Daoy (cell line): ENCODE measurements at regions not wholly inside any gene's neighbourhood (a gene's known extent, or its start where the extent isn't known, plus 50 kb on each side); places are given as distances from the start of the nearest gene placed in this dataset.
"Not testable (repeated sequence)": the region's sequence is repeated elsewhere in the genome, so short reads cannot be mapped to it uniquely, and the experiment has no call there.

ENCODE experiments used
- DNase-seq: peaks from one replicate; pipeline ENCODE4 v3.0.0-alpha.2; 2015; ENCODE audit warnings: low read depth

DNA sequence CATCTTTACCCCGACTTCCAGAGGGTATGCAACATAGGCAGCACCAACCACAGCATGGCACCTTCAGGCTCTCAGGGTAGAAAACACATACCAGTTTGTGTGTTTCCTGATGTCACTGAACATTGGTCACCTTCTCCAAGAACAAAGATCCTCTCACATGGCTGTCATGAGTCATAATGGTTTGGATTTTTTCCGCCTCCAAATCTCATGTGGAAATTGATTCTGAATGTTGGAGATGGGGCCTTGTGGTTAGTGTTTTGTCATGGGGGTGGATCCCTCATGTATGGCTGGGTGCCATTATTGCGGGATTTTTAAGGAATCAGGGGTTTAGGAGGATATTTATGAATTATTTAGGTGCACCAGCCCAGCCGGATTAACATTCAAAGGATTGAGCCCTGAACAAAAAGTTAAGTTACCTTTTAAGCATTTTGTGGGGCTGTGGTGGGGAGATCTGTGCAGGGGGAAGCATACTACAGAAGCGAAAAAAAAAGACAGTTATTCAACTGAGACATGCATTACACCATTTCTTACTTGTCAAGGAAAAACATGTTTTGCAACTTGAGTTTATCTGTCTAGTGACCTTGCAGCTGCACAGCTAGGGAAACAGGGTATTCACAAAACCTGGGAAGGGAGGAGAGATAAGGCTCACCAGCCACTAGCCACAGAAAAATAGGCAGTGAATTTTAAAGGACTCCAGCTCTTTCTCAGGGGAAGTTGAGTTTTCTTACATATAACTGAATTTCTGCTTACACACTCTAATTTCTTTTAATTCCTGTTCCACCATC, 774.1 kb upstream of the AUTS2 start:
- DNase-seq = no peak

DNA sequence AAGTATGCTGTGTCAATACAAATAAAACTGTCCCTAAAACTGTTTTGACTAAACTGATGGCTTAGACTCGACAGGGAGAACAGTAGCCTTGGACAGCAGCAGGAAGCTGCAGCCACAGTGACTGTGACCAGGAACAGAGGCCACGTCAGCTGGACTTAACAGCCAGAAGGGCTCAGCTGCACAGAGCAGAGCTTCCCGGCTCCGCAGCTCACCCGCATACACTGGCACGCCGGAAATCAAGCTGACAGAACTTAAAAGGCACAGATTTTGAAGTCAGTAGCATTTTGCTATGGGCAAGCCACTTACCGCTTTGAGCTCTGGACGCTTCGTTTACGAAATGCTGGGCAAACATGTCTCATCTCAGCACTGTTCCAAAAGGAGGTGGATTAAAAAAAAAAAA, 769.7 kb upstream of the AUTS2 start:
- DNase-seq = no peak

DNA sequence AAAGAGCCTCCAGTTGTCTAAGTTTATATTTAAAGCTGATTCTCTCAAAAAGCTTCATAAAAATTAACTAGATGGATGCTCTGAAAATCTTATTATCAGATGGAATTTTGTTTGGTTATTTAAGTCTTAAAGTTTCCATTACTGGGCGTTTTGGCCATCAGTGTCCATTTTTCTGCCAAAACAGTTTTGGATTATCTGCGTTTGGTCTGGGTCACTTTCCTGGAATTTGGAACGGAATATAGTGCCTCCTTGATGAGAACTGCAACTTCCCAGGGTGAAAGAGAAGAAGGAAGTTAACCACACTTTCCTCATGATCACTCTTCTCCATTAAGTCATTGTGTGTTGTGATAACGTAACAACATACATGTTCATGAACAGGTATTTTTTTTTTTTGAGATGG, 764.9 kb upstream of the AUTS2 start:
- DNase-seq = no peak

DNA sequence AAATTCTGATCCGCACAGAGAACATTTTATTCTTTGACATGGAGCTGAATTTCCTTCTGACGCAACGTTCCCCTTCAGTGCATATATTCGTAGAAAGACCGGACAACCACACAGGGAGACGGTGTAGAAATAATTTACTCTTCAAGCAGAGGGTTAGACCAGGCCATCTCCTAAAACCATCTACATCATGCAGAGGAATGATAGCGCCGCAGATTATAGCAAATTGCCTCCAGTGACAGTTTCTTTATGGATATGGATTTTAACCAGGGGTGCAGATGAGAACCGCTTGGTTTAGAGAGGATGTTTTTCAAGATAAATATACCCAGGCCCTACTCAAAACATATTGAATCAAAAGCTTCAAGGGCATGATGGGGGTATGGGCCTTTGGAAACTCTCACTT, 759.3 kb upstream of the AUTS2 start:
- no peak for DNase-seq

DNA sequence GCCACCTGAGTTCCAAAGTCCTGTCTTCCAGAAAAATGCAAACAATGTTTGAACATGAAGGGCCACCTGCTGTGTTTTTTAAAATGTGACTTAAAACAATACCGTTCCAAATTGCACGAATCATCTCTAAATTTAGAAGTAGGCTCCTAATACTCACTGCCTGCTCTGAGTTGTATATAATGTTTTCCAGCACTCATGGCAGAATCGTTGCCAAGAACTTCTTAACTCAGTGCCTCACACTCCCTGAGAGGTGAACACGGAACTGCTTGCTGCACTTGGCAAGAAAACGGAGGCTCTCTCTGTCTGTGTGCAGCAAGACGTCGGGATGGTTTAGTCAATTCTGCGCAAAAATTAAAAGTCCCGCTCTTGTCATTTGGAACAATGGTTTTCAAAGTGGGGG, 757.3 kb upstream of the AUTS2 start:
- no peak for DNase-seq

DNA sequence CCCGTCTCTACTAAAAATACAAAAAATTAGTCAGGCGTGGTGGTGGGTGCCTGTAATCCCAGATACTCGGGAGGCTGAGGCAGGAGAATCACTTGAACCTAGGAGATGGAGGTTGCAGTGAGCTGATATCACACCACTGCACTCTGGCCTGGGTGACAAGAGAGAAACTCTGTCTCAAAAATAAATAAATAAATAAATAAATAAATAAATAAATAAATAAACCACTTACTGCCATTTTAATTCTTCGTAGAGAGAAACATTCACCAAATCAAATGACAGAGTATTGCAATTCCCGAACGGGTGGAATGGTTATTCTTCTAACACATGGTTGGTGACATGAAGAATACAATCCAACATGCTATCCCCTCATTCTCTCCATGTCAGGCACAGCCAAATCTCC, 754.3 kb upstream of the AUTS2 start:
- not testable (repeated sequence) for DNase-seq

DNA sequence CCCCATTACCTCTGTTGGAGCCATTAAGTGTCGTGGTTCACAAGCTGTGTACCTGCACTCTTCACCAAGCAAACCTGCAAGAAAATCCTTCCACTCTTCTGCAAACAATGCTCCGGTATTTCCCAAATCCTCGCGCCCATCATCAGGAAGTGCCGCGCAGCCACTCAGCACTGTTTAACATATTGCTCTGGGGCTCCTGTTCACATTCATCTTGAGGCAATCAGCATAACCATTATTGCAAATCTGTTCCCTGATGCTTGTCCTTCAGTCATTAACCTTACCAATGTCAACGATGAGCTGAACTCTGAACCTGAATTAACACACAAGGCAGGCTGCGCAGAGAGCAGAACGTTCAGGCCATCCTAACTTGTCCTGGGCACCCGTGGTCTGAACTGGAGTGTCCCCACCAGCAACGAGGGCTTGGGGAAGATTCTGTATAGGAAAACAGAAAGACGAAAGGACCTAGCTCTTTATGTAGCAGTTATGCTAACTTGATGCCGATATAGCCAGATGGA, 751.4 kb upstream of the AUTS2 start:
- no peak for DNase-seq

DNA sequence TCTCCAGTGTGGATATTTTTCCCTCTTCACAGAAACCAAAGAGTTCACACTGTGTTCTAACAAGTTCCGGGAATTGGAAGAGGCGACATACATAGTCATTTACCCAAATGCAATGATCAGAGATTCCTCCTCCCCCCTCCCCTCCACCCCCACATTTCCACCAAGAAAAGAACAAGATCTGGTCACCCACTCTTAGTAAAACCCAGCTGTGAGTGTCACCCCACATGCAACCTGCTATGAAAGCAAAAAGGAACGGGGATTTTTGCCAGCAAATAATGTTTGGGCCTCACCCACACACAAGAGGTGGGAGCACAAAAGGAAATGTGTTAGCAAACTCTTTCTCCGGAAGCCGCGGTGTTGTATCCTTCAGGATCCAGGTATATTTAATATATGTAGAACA, 745.0 kb upstream of the AUTS2 start:
- DNase-seq = no peak

DNA sequence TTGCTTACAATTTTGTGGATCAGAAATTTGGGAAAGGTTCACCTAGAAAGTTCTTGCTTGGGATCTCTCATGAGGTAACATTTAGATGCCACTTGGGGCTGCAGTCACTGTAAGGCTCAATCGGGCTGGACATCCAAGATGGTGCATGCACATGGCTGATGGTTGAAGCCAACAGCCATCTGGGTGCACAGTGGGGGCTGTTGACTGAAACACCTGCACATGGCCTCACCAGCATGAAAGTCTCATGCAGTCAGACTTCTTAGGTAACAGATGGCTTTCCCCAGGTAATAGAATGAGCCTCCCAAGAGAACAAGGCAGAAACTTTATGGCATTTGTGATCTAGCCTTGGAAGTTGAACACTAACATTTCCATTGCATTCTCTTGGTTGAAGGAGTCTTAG, 740.7 kb upstream of the AUTS2 start:
- DNase-seq = no peak

DNA sequence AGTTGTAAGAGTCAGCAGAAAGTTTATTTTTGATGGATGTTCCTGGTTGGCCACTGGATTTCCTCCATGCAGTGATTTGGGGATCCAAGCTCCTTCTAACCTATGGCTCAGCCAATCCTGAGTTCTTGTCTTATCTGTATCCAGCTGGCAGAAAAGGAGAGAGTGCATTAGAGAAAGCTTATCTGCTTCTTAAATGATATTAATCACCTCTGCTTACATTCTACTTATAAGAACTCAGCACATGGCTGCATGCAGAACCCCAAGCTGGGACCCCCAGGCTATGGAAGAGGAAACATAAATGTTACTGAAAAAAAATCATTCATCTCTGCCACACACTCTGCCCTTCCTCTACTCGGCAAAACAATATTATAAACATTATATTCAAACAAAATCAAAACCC, 739.8 kb upstream of the AUTS2 start:
- no peak for DNase-seq

DNA sequence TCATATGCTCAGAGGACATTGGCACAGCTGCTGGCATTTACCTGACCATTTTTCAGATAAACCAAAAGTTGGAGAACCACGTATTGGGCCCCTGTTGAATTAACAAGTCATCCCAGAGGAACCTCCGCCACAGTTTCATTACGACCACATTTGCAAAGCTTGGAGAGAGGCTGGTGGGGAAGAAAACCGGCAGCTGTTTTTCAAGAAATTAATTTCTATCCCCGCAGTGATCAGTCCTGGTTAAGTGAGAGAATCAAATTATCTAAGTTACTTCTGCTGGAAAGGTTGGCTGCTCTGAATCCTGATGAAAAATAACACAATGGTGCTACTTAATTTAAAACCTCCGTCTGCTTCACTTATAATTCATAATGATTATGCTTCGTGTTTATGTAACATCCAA, 737.1 kb upstream of the AUTS2 start:
- DNase-seq = no peak

DNA sequence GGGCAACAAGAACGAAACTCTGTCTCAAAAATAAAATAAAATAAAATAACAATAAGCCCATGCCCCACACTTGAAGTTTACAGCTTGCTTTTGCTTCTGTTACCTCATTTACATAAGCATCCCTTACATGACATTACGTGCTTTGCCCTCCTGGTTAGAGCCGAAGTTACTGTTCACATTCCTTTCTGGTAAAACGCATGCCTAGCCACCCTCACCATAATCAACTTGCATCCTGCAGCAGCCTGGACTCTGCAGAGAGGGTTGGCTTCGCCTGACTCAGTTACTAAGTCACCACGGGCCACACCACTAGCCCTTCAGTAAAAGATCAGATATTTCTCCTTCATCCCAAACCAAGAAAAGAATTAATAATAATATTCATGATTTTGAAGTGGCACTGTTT, 736.0 kb upstream of the AUTS2 start:
- no peak for DNase-seq

DNA sequence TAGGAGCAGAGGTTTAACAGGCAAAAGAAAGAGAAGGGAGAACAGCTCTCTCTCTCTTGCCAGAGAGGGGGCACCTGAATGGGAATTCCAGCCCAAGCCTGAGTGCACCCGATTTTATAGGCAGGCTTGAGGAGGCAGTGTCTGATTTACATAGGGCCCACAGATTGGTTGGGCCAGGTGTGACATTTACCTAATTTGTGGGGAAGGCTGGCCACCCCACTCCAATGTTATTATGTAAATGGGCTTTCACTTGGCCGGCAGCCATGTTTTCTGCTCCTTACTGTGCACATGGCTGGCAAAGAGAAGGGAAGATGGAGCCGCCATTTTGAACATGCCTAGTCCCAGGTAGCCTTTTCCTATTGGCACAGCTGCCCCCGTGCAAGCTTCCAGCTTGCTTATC, 735.5 kb upstream of the AUTS2 start:
- DNase-seq = no peak

DNA sequence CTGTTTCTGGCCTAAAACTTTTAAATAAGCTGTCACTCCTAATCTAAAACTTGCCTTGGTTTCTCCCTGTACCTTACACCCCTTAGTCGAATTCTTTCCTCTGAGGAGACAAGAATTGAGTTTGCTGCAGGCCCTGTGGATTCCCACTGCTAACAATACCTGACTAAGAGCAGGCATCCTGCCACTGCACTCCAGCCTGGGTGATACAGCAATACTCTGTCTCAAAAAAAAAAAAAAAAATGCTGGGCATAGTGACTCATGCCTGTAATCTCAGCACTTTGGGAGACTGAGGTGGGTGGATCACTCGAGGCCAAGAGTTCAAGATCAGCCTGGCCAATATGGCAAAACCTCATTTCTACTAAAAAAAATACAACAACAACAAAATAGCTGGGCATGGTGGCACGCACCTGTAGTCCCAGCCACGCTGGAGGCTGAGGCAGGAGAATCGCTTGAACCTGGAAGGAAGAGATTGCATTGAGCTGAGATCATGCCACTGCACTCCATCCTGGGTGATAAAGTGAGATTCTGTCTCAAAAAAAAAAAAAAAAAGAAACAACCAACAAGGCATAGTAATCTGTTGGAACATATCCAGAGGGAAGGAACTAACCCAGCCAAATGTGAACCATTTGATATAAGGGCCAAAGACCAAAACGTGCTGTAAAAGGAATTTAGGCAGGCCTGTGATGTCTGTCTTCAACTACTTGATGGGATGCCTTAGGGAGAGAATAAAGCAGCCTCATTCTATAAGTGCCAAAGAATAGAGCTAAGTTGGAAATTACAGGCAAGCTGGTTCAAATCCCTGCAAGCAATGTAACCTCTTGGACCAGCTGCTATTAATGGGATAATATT, 732.7 kb upstream of the AUTS2 start:
- DNase-seq = no peak

DNA sequence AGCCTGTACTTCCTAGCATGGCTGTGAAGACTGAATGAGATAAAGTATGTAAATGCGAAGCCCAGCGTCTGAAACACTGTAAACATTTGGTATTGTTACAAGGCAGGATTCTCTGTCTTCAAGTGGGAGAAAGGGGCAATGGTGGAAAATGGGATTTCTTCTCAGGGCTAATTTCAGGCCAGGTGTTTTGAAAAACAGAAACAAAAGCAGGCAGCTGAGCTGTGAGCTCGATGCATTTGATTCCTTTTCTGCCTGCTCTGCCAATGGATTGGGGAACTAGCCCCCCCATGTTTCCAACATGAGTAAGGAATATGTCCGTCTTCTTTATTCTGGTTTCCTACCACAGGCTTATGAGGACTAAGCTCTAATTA, 732.1 kb upstream of the AUTS2 start:
- DNase-seq = no peak

DNA sequence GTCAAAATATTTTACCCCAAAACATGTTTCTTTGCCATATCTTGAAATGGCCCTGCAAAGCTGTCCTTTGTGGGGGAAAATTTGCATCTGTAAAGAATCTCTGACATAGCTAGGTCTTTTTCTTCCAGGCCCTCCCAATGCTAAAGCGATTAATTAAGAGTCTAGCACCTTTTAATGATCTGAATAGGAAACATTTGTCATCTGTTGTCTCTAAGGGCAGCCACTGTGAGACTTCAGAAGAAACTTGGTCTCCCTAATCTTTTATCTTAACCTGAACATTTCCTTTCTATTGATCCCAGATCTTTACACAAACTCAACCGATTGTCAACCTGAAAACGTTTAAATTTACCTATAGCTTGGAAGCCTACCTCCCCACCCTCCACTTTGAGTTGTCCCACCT, 731.6 kb upstream of the AUTS2 start:
- not testable (repeated sequence) for DNase-seq

DNA sequence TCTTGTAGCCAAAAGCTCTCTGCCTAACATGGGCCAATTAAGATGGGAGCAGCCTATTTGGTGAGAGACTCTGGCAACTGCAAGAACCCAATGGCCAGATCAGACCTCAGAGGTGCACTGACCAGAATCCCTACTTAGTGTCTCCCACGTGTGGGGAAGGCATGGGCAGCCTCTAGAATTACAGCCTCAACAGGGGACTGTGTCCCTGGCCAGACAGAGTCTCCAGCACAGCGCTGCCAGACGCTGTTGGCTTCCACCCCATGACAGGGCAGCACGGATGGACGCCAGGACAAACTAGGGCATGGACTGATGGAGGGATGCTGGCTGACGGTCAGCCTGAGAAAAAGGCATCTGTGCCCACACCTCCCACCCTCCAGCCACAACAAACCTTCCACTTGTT, 729.3 kb upstream of the AUTS2 start:
- DNase-seq = no peak

DNA sequence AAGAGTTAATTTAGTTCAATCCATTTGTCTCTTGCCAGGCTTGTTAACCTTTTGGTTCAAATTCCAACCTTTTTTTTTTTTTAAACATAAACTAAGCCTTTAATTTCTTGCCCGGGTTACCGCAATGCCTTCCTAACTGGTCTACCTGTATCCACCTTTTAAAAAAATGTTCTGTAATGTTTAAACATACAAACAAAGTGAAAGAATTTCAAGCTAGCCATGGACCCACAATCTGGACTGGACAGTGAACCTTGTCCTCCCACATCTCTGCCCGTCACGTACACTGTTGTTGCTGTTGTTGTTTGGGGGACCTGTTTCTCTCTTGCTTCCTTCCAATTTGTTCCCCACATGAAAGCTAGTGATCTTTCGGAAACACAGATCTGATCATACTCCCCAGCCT, 724.7 kb upstream of the AUTS2 start:
- DNase-seq = no peak

DNA sequence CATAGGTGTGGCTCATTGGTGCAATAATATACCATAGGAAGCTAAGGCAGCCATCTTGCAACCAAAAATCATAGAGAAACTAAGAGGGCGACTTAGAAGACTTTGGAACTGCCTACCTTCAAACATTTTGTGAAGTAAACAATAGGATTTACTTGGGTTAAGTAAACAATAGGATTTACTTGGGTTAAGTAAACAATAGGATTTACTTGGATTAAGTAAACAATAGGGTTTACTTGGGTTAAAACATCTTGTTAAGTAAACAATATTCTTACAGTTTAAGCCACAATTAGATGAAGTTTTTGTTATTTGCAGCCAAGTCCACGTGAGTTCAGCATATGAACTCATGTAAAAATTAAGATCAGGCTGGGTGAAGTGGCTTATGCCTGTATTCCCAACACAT, 722.4 kb upstream of the AUTS2 start:
- DNase-seq = no peak

DNA sequence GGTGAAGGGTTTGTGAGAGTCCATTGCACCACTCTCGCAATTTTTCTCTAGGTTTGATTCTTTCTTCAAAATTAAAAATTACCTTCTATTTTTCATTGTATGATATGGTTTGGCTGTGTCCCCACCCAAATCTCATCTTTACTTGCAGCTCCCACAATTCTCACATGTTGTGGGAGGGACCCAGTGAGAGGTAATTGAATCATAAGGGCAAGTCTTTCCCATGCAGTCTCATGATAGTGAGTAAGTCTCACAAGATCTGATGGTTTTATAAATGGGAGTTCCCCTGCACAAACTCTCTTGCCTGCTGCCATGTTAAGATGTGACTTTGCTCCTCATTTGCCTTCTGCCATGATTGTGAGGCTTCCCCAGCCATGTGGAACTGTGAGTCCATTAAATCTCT, 711.2 kb upstream of the AUTS2 start:
- not testable (repeated sequence) for DNase-seq

DNA sequence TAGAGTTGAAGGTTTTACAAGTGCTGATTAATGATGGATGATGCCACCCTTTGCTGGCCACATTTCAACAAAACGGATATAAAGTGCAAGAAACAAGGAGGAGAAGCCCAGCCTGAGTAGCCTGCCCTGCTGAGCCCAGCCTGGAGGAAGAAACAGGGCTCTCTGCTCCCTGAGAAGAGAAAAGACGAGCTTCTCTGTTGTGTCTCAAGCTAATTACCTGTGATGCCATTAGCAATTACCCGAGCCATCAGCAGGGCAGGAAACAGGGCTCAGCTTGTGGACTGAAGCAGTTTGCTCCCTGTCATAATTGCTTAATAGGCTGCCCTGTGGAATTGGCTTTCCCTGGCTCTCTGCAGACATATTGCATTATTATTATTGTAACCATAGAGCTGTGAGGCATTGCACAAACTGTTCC, 709.3 kb upstream of the AUTS2 start:
- no peak for DNase-seq

DNA sequence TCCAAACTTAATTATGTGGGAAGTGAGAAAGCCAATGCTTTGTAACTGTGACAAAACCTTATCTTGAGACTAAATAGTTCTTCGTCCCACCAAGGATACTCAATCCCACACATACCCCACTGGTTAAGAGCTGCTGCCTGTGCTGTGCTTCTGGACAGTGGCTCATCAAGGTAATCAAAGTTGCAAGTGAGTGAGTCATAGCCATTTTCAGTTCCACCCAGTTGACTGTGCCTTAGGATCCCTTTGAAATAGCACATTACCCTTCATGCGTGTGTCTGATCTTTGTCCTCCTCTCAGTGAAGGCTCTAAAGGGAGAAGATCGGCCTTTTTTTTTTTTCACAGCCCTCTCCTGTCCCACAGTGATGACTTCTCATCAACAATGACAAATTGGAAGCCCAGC, 706.0 kb upstream of the AUTS2 start:
- no peak for DNase-seq

DNA sequence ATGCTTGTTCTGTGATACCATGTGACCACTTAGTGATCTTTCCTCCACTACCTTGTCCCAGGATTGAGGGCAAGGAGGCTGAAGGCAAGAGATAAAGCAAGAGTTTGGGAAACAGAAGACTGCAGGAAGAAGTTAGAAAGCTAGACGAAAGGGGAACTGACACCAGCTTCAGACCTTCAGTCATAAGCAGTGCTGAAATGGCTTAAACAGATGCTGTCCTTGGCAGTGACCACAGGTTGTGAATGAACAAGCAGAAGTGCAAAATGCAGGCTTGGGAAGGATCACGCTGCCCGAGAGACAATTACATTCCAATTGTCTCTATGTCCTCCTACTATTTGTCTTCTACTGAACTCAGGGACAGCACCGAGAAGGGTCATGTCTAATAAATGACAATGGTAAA, 704.9 kb upstream of the AUTS2 start:
- no peak for DNase-seq
